Stromal cell of bone marrow (primary cell): ENCODE measurements at regions not wholly inside any gene's neighbourhood (a gene's known extent, or its start where the extent isn't known, plus 50 kb on each side); places are given as distances from the start of the nearest gene placed in this dataset.
"Not testable (repeated sequence)": the region's sequence is repeated elsewhere in the genome, so short reads cannot be mapped to it uniquely, and the experiment has no call there.

Experiments
- DNase-seq: peaks from one replicate; pipeline ENCODE4 v3.0.0-alpha.2; 2012; ENCODE audit warnings: low read depth

- DNase-seq, result no peak
These were observed 726.0 kb downstream of the DNAH5 start for GRCh38 chr5:13218518-13218917.

GRCh38 chr5:13217636-13218035, 726.9 kb downstream of the DNAH5 start:
- no peak for DNase-seq

GRCh38 chr5:13215806-13216205, 728.7 kb downstream of the DNAH5 start:
- DNase-seq, result no peak

GRCh38 chr5:13215370-13215769, 729.1 kb downstream of the DNAH5 start:
- DNase-seq, result no peak

- DNase-seq, result no peak
These were observed 730.3 kb downstream of the DNAH5 start for GRCh38 chr5:13214182-13214581.

- peak; percentile 30 for DNase-seq
These were observed 731.6 kb downstream of the DNAH5 start for GRCh38 chr5:13212886-13213285.

- DNase-seq, result no peak
These were observed 733.4 kb downstream of the DNAH5 start for GRCh38 chr5:13211064-13211463.

- DNase-seq, result no peak
These were observed 737.4 kb downstream of the DNAH5 start for GRCh38 chr5:13207112-13207511.

- no peak for DNase-seq
These were observed 743.5 kb downstream of the DNAH5 start for GRCh38 chr5:13201022-13201421.

GRCh38 chr5:13198226-13198625, 746.3 kb downstream of the DNAH5 start:
- not testable (repeated sequence) for DNase-seq

- DNase-seq, result no peak
These were observed 755.0 kb downstream of the DNAH5 start for GRCh38 chr5:13189532-13189931.

- DNase-seq, result peak; percentile 41
These were observed 756.1 kb downstream of the DNAH5 start for GRCh38 chr5:13188371-13188770.

GRCh38 chr5:13187186-13187585, 757.3 kb downstream of the DNAH5 start:
- DNase-seq, result no peak

- no peak for DNase-seq
These were observed 758.3 kb downstream of the DNAH5 start for GRCh38 chr5:13186177-13186576.

GRCh38 chr5:13179407-13180087, 764.9 kb downstream of the DNAH5 start:
- DNase-seq, result no peak

GRCh38 chr5:13143630-13144029, 800.9 kb downstream of the DNAH5 start:
- DNase-seq, result no peak

- DNase-seq, result no peak
These were observed 801.3 kb downstream of the DNAH5 start for GRCh38 chr5:13143214-13143613.

GRCh38 chr5:13133951-13134350, 810.5 kb downstream of the DNAH5 start:
- DNase-seq, result no peak

GRCh38 chr5:13115476-13115875, 829.0 kb downstream of the DNAH5 start:
- DNase-seq, result no peak

GRCh38 chr5:13108265-13108664, 836.2 kb downstream of the DNAH5 start:
- DNase-seq, result no peak

GRCh38 chr5:13107537-13107936, 837.0 kb downstream of the DNAH5 start:
- DNase-seq, result no peak

GRCh38 chr5:13081116-13081515, 863.4 kb downstream of the DNAH5 start:
- DNase-seq, result no peak

GRCh38 chr5:13072936-13073335, 871.6 kb downstream of the DNAH5 start:
- DNase-seq, result not testable (repeated sequence)

- DNase-seq, result no peak
These were observed 881.4 kb downstream of the DNAH5 start for GRCh38 chr5:13063088-13063487.
